HT-29 (cell line): ENCODE measurements at regions not wholly inside any gene's neighbourhood (a gene's known extent, or its start where the extent isn't known, plus 50 kb on each side); places are given as distances from the start of the nearest gene placed in this dataset.

Source experiments
- DNase-seq: peaks from one replicate; pipeline ENCODE4 v3.0.0-alpha.2; 2015; ENCODE audit warnings: low spot score

DNA sequence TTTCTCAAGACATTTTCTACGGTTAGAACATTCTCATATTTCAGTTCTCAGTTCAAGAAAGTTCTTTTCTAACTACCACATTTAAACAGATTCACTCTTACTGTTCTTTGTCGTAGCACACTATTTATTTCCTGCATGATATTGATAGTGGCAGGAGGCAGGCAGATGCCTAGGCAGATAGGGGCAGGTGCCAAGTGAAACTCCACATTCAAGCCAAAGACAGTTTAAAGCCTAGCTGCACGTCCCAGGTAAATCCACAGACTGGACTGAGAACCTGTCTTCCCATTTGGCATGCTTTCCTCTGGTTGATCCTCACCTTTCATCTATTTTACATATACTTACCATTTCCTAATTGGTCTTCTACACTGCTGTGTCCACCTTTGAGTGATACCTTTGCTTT lies 359.3 kb downstream of the TMX3 start:
- DNase-seq = no peak

DNA sequence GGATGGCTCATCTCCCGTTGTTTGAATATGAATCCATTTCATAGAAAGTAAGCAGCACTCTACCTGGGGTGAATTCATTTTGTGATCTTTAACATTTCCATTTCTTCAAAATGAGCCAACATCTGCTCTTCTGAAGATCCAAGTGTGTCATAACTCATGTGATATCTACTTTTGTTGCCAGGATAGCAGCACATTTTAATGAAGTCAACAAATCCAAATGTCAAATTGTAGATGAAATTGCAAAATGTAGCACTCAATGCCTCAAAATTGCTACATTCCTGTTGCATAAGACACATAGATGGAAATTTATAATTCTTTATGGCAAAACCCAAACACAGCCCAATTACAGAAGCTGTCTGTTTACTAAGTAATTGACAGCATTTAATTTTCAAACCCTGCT lies 360.7 kb downstream of the TMX3 start:
- no peak for DNase-seq

GRCh38 chr18:68342039-68342659 lies 372.8 kb downstream of the TMX3 start:
- DNase-seq = no peak

DNA sequence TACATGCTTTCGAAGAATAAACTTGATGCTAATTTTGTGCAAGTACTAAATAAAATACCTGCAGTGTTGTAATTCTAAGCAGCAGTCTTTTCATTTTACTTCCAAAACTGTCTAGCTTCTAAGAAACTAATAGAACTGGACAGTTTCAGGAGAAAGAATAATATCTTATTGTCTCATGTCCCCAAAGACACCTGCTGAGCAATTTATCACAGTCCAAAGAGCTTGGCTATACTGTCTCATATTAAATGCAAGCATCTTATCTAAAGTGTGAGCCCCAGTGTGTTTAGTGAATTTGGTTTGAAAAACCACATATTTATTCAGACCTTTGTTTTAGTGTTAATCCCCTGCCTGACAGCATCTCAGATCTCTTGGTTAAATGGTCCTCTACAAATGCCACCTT lies 374.3 kb downstream of the TMX3 start:
- no peak for DNase-seq

DNA sequence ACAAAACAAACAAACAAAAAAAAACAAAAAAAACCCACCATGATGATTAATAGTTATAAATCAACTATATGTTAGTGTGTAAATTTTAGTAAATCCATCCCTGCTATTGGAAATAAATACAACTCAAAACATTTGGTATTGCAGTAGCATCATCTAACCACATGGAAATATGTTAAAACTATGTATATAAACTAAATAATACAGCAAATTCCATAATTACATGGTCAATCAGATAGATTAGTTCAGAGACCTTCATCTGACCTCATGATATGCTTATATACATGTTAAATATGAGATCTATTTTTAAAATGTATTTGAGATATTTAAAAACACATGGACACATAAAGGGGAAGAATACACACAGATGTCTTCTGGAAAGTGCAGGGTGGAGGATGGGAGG lies 384.2 kb downstream of the TMX3 start:
- no peak for DNase-seq

GRCh38 chr18:68323921-68324320 lies 391.0 kb downstream of the TMX3 start:
- DNase-seq = no peak

DNA sequence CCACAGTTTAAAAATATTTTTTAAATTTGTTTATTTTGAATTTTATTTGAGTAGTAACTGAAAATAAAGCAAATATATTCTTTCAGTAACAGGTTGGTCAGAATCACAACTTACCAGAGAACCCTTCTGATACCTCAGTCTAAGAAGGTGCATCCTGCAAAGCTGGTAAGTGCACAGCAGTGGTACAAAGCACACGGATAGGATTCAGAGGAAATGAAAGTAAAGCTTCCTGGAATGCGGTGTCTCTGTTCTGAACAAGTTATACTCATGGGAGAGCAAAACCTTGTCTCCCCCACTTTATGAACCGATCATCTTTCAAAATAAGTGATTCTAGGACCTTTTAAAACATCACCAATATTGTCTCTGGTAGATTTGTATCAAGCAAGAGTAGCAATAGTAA lies 398.3 kb downstream of the TMX3 start:
- DNase-seq = no peak

GRCh38 chr18:68314403-68314802 lies 400.5 kb downstream of the TMX3 start:
- no peak for DNase-seq

- no peak for DNase-seq
Measured at GRCh38 chr18:68301441-68301840, 413.5 kb downstream of the TMX3 start.

DNA sequence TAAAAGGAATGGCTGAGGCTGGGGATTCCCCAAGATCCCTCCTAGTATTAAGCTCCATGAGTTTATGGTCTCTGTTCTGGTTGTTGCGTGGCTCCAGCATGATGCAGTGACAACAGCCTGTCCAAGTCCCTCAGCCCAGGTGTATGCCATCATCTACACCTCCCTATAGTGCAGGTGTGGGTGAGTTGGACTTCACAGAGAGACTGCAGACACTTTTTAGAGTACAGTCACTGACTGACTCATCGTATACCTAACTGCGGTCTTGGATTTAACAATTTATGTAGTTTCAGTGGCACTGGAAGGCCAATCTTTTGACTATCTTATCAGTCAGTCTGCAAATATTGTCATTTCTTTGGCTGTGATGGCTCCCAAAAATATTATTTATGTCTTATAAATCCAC lies 415.0 kb downstream of the TMX3 start:
- no peak for DNase-seq

DNA sequence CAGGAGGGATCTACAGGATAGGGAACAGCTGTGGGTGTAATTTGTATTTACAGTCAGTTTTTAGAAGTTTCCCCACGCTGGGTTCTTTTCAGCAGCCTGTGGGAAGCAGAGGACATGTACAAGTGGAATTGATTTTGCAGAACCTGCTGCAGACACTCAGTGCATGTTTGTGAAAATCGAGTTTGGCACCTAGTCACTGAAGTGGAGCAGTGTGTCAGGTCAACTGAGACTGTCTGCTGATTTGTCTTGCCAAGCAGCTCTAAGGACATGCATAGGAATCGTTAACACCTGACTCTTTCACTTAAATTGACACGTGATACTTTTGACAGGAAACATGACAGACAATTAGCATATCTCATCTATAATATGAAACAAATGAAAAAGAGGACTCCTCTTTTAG lies 416.6 kb downstream of the TMX3 start:
- no peak for DNase-seq

DNA sequence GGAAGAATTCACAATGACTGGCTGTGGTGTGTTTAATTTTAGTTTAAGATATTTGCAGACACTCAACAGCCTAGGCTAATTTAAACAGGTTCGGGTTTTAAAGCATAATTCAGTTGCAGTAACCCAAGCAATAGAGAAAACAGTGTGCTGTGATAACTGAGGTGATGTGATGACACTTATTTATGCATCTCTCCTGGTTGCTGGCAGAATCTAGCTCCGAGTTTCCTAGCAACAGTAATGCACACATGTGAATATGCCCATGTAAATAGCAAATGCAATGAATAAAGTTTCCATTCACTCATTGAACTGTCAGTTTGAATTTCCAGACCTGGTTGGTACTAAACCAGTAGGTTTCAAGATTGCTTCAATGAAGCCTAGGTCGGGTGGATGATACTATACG lies 426.5 kb downstream of the TMX3 start:
- no peak for DNase-seq

DNA sequence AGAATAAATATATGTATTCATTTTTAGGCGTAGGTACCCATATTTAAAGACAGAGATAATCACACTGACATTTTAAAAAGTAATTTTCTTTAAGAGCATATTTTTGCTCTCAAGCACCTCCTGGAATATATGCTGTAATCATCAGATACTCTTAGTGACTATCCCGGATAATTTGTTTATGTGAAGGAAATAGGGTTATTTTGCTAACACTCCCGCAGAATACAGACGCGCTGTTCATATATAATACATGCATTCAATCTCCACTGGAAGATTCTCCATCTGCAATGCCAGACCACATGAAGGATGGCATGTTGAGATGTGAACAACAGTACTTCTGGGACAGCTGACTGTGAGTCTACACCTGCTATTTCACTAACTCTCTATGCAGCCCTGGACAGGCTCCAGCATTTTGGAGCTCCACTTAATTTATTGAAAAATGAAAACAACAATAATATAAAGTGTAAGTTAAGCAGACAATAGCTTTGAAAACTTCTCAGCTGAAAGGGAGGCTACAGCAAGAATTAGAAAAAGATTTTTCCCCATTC lies 430.6 kb downstream of the TMX3 start:
- no peak for DNase-seq

- no peak for DNase-seq
Measured at GRCh38 chr18:68283834-68284233, 431.1 kb downstream of the TMX3 start.

DNA sequence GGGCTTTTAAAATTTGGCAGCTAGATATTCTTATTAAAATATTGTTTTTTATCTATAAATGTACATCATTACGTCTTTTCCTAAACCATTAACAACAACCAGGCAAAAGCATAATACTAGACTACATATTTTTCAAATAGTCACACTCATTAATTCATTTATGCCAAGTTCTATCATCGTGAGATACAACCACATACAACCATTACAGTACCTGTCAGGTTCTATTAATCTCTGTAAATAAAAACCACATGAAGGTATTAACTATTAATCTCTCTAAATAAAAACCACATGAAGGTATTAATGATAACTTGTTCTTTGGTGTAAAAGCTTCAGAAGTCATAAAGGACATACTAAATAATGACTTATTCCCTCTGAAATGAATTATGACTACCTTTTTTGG lies 432.7 kb downstream of the TMX3 start:
- DNase-seq = no peak

- no peak for DNase-seq
Measured at GRCh38 chr18:68275616-68276015, 439.3 kb downstream of the TMX3 start.

DNA sequence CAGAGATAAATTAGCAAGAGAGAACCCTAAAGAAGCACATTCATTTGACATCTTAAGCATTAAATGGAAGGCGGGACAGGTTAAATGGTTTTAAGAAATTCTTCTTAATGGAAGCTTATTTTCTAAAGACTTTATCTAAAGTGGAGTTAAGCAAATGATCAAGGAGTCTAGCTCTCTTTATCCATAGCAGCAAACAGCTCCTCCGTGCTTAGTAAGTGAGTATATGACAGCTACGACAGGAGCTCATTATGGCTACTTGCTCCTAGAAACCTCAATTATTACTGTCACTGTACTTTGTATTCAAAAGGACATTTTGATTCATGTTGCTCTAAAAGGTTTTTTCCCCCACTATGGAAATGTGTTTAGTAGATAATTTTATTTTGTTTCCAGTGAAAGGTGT lies 444.9 kb downstream of the TMX3 start:
- DNase-seq = no peak

GRCh38 chr18:68267583-68267982 lies 447.3 kb downstream of the TMX3 start:
- no peak for DNase-seq

DNA sequence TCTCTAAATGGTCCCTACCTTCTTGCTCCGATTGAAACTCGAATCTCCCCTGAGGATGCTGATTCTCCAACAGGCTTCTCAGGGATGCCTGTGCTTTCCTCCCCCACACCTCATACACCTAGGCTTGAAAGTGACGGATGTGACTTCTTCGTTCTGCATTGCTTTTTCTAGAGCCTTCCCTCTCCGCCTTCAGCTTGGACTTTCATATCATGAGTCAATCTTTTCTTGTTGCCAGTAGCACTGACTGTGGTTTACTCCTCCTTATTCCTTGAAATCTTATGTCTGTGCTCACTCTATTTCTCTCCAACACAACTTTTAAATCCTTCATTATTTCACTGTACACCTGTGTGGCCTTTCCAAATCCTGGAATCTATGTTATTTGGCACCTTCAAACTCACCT lies 451.4 kb downstream of the TMX3 start:
- DNase-seq = no peak

DNA sequence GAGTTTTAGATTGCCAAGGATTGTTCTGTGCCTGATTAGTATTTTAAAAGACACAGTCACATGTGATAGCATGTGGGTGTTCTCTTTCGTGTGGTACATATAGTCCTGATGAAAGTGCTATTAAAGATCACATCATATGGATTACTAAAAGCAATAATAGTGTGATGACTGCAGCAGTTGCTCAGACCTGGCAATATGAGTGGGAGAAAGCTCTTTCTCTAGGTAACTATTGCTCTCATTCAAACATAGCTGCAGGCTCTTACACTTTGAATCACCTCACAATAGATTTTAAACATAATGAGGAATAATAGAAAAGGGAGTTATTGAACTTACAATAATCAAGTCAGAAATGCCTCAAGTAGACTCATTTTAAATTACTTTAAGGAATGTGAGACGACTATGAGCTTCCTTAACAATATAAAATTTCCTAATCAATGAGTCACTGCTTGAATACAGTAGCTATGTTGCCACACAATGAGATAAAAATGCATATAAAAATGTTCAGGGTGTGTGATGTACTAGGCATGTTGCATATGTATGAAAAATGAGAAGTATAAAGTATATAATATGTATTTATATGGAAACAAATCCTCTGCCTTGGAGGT lies 452.1 kb downstream of the TMX3 start:
- DNase-seq = no peak

DNA sequence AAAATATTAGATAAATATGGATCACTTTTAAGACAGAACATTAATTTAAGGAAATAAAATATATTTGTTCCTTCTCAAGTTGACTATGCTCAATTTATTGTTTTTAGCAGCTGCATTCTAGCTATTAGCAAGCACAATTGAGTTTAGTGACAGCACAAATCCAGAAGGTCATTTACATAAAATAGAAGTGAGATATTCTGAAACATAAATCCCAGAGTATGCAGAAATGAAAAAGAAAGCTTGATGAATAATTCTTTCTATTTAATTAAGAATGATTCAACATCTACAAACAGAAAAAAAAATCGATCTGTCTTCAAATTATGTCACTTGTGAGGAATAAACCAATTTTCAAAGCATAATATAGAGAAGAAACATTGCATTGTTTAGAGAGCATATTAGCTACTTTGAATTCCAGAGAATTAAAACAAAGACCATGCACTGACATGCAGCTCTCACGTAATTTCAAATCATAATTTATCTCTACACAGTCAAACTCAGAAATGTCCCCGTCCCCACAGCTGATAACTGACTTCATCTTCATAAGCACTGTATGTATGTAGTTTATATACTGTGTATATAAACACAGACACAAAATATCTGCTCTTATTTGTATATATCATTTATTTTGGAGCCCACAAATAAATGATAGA lies 458.4 kb downstream of the TMX3 start:
- no peak for DNase-seq

DNA sequence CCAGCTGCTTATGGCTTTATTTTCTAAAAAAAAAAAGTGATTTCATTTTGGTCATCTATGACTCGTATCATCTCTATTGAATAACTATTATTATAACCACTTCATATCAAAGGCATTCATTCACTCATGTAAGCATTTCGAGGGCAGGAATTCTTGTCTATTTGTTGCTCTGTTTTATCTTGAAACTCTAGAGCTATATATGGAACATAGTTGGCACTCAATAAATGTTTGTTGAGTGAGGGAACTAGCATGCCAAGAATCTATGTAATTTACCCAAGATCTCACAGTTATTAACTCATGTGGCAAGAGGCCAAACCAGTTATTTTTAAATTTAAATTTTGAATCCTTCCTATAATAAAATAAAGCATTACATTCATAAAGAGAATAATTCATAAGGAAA lies 470.1 kb downstream of the TMX3 start:
- no peak for DNase-seq

DNA sequence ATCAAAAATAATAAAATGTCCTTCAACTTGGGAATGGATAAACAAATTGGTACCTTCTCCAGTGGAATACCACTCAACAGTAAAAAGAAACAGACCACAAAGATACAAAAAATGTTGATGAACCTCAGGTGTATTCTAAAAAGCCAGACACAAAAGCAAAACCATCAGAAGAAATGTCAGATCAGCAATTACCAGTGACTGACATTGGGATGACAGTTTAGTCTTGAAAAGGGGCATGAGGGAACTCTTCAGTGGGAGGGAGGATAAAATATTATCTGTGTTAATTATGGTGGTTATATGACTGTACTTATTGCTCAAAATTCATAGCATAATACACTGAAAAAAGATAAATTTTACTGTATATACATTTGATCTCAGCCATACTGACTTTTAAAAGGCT lies 473.0 kb downstream of the TMX3 start:
- DNase-seq = no peak
